Middle frontal gyrus (tissue), 1 donor: ENCODE measurements at regions not wholly inside any gene's neighbourhood (a gene's known extent, or its start where the extent isn't known, plus 50 kb on each side); places are given as distances from the start of the nearest gene placed in this dataset.
"Not testable (repeated sequence)": the region's sequence is repeated elsewhere in the genome, so short reads cannot be mapped to it uniquely, and the experiment has no call there.

Experiments
- DNase-seq: peaks from one replicate; pipeline ENCODE4 v3.0.0-alpha.2; 2015; ENCODE audit warnings: low spot score; ENCODE audit errors: extremely low spot score

GRCh38 chr3:83251490-83251889 is 1490.0 kb upstream of the GBE1 start:
- no peak for DNase-seq

- no peak for DNase-seq
These were observed 1489.2 kb upstream of the GBE1 start for GRCh38 chr3:83250613-83251012.

- DNase-seq = no peak
These were observed 1487.0 kb upstream of the GBE1 start for GRCh38 chr3:83248454-83248853.

GRCh38 chr3:83235180-83235814 is 1473.9 kb upstream of the GBE1 start:
- no peak for DNase-seq

- DNase-seq = no peak
These were observed 1472.3 kb upstream of the GBE1 start for GRCh38 chr3:83233715-83234114.

- no peak for DNase-seq
These were observed 1469.4 kb upstream of the GBE1 start for GRCh38 chr3:83230841-83231240.

- no peak for DNase-seq
These were observed 1468.9 kb upstream of the GBE1 start for GRCh38 chr3:83230376-83230775.

GRCh38 chr3:83226751-83227150 is 1465.3 kb upstream of the GBE1 start:
- DNase-seq = no peak

GRCh38 chr3:83224101-83224868 is 1462.8 kb upstream of the GBE1 start:
- peak; percentile 62 for DNase-seq

GRCh38 chr3:83218383-83219200 is 1457.1 kb upstream of the GBE1 start:
- no peak for DNase-seq

- DNase-seq = not testable (repeated sequence)
These were observed 1456.2 kb upstream of the GBE1 start for GRCh38 chr3:83217595-83218118.

GRCh38 chr3:83216919-83217594 is 1455.6 kb upstream of the GBE1 start:
- no peak for DNase-seq

- DNase-seq = no peak
These were observed 1433.8 kb upstream of the GBE1 start for GRCh38 chr3:83195243-83195642.

GRCh38 chr3:83193526-83193925 is 1432.1 kb upstream of the GBE1 start:
- DNase-seq = no peak

GRCh38 chr3:83189634-83190033 is 1428.2 kb upstream of the GBE1 start:
- no peak for DNase-seq

- DNase-seq = no peak
These were observed 1408.0 kb upstream of the GBE1 start for GRCh38 chr3:83169473-83169872.

- no peak for DNase-seq
These were observed 1389.5 kb upstream of the GBE1 start for GRCh38 chr3:83150896-83151295.

GRCh38 chr3:83140983-83141382 is 1379.5 kb upstream of the GBE1 start:
- no peak for DNase-seq

GRCh38 chr3:83131236-83131635 is 1369.8 kb upstream of the GBE1 start:
- DNase-seq = no peak

GRCh38 chr3:83122774-83123350 is 1361.4 kb upstream of the GBE1 start:
- DNase-seq = no peak

- no peak for DNase-seq
These were observed 1331.8 kb upstream of the GBE1 start for GRCh38 chr3:83093222-83093572.
